Panc1 (cell line): ENCODE measurements at regions not wholly inside any gene's neighbourhood (a gene's known extent, or its start where the extent isn't known, plus 50 kb on each side); places are given as distances from the start of the nearest gene placed in this dataset.

Source experiments
- ATAC-seq: fragments of 200-7000 bp; cut with Tn5 transposase; 2 replicates; pipeline ENCODE4 v1.9.1; 2020; ENCODE audit warnings: mild to moderate bottlenecking, moderate library complexity
- BruUV-seq: library from RNA; stranded (reverse); fragments of 400-500 nt; replicated peaks from 2 replicates; lab custom pipeline; 2021; lab: Mats Ljungman, UMichigan
- CTCF ChIA-PET: fragments of 300-600 bp; sonication (Branson Sonifier 250); formaldehyde crosslinking; loops from one replicate; lab custom pipeline; 2022; ENCODE audit warnings: antibody characterized with exemption; lab: Charles Lee
- POLR2A ChIA-PET: fragments of 300-600 bp; sonication (Branson Sonifier 250); formaldehyde crosslinking; loops from one replicate; lab custom pipeline; 2022; ENCODE audit warnings: antibody characterized with exemption; lab: Charles Lee
- DNase-seq: peaks from one replicate; pipeline ENCODE4 v3.0.0-alpha.2; 2010; ENCODE audit warnings: low read depth, low spot score
- H3K27ac ChIP-seq: 2 replicates; pipeline ENCODE4 v1.5.1; 2011; ENCODE audit warnings: mild to moderate bottlenecking, low read length, inconsistent platforms
- H3K27me3 ChIP-seq: fragments of 200-500 bp; sonication (Bioruptor generic); 2 replicates; pipeline ENCODE4 v1.6.0; 2014; ENCODE audit warnings: low read length, inconsistent platforms; ENCODE audit not compliant: control insufficient read depth, insufficient read depth
- H3K36me3 ChIP-seq: fragments of 200-500 bp; sonication (Bioruptor generic); 2 replicates; pipeline ENCODE4 v1.5.1; 2014; ENCODE audit warnings: inconsistent platforms, mild to moderate bottlenecking, low read length, moderate library complexity; ENCODE audit not compliant: control insufficient read depth, insufficient read depth
- H3K4me1 ChIP-seq: 2 replicates; pipeline ENCODE4 v1.5.1; 2011; ENCODE audit warnings: inconsistent platforms, mild to moderate bottlenecking, low read length, moderate library complexity; ENCODE audit not compliant: control insufficient read depth, insufficient read depth
- H3K4me3 ChIP-seq, 2 experiments: 2 replicates each; pipeline ENCODE4 v1.5.1; 2011 to 2012; ENCODE audit warnings: low read depth in 2 of 2, low read length in 2 of 2, mild to moderate bottlenecking in 2 of 2, inconsistent platforms in 1 of 2, moderate library complexity in 1 of 2
- H3K9me3 ChIP-seq: fragments of 200-500 bp; sonication (Bioruptor generic); 2 replicates; pipeline ENCODE4 v1.5.1; 2014; ENCODE audit warnings: low read depth, mild to moderate bottlenecking, inconsistent platforms, low read length, moderate library complexity; ENCODE audit not compliant: control insufficient read depth, insufficient read depth
- POLR2AphosphoS5 ChIP-seq: IDR thresholded peaks from 2 replicates; pipeline ENCODE4 v1.6.1; 2012; ENCODE audit warnings: mild to moderate bottlenecking, low read depth, low read length, moderate library complexity
- SIN3A ChIP-seq: IDR thresholded peaks from 2 replicates; pipeline ENCODE4 v1.6.1; 2012; ENCODE audit warnings: low read depth, mild to moderate bottlenecking, low read length, moderate library complexity, borderline replicate concordance; ENCODE audit not compliant: insufficient read depth
- TCF7L2 ChIP-seq: IDR thresholded peaks from 2 replicates; pipeline ENCODE4 v1.6.1; 2011; ENCODE audit warnings: mild to moderate bottlenecking, low read depth, low read length, inconsistent platforms
- in situ Hi-C: cut with HindIII; loops from 2 replicates; pipeline ENCODE4 v1.10.0; 2016; ENCODE audit warnings: low sequenced_read_pairs, low pct_unique_long_range_greater_than_20kb
- intact Hi-C: fragments of 100-400 bp; cut with micrococcal nuclease; formaldehyde crosslinking; loops from one replicate; pipeline ENCODE4 v1.10.0; 2022; ENCODE audit not compliant: unreplicated experiment
- TF ChIP-seq, protein P1 (sequence below): fragments of 450-650 bp; IDR thresholded peaks from 2 replicates; pipeline ENCODE4 v1.5.1; 2017; ENCODE audit warnings: mild to moderate bottlenecking
- TF ChIP-seq, protein P2 (sequence below), 2 experiments: IDR thresholded peaks; 2 replicates each; pipeline ENCODE4 v1.6.1; 2011 to 2012; ENCODE audit warnings: low read depth in 2 of 2, control low read depth in 1 of 2, low read length in 1 of 2, mild to moderate bottlenecking in 1 of 2, moderate library complexity in 1 of 2; ENCODE audit not compliant: insufficient read depth in 1 of 2

GRCh38 chr10:85224366-85224940 is 896.1 kb downstream of the CCSER2 start:
- TF ChIP-seq POLR2AphosphoS5 (no peak), SIN3A (no peak)
- TF ChIP-seq, protein P1, sequence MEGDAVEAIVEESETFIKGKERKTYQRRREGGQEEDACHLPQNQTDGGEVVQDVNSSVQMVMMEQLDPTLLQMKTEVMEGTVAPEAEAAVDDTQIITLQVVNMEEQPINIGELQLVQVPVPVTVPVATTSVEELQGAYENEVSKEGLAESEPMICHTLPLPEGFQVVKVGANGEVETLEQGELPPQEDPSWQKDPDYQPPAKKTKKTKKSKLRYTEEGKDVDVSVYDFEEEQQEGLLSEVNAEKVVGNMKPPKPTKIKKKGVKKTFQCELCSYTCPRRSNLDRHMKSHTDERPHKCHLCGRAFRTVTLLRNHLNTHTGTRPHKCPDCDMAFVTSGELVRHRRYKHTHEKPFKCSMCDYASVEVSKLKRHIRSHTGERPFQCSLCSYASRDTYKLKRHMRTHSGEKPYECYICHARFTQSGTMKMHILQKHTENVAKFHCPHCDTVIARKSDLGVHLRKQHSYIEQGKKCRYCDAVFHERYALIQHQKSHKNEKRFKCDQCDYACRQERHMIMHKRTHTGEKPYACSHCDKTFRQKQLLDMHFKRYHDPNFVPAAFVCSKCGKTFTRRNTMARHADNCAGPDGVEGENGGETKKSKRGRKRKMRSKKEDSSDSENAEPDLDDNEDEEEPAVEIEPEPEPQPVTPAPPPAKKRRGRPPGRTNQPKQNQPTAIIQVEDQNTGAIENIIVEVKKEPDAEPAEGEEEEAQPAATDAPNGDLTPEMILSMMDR: no peak
- POLR2A ChIA-PET: no interaction called here
- no peak overlapping the region for H3K27ac ChIP-seq
- H3K4me1 ChIP-seq: no peaks in the 10 kb centered on the region
- in situ Hi-C loops (no loop called here), intact Hi-C loops (no loop called here)
- H3K27me3 ChIP-seq: no peaks in the 10 kb centered on the region
- H3K4me3 ChIP-seq: no peak overlapping the region
- no TSS peak for BruUV-seq
- DNase-seq (no peak), ATAC-seq (no peak)
- no peaks in the 10 kb centered on the region for H3K36me3 ChIP-seq
- no peaks in the 10 kb centered on the region for H3K9me3 ChIP-seq
- CTCF ChIA-PET: no interaction called here

DNA sequence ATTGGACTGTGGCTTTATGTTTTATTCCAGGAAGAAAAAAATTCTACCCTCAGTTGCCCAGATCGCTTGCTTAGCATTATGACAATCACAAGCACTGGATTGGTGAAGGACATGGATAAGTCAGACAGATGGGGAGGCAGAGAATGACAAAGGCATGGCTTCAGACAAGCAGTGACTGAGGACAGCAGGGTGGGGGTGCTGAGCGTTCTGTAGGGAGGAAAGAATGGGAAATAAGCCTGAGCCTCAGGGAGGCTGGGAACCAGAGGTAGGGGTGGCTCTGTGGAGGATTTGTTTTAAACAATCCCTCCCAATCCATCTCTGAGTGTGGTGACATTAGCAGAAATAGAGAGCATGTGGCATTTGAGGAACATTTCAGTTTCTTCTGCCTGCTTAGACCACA is 896.9 kb downstream of the CCSER2 start:
- Histone ChIP-seq H3K4me1 (no peaks in the 10 kb centered on the region), H3K4me3 (no peak overlapping the region), H3K36me3 (no peaks in the 10 kb centered on the region), H3K9me3 (no peaks in the 10 kb centered on the region), H3K27me3 (no peaks in the 10 kb centered on the region), H3K27ac (no peak overlapping the region)
- ChIA-PET CTCF (no interaction called here), POLR2A (no interaction called here)
- no TSS peak for BruUV-seq
- in situ Hi-C loops: no loop called here
- DNase-seq: no peak
- TF ChIP-seq POLR2AphosphoS5 (no peak), TCF7L2 (no peak), SIN3A (no peak)
- TF ChIP-seq, protein P1: no peak
- TF ChIP-seq, protein P2, sequence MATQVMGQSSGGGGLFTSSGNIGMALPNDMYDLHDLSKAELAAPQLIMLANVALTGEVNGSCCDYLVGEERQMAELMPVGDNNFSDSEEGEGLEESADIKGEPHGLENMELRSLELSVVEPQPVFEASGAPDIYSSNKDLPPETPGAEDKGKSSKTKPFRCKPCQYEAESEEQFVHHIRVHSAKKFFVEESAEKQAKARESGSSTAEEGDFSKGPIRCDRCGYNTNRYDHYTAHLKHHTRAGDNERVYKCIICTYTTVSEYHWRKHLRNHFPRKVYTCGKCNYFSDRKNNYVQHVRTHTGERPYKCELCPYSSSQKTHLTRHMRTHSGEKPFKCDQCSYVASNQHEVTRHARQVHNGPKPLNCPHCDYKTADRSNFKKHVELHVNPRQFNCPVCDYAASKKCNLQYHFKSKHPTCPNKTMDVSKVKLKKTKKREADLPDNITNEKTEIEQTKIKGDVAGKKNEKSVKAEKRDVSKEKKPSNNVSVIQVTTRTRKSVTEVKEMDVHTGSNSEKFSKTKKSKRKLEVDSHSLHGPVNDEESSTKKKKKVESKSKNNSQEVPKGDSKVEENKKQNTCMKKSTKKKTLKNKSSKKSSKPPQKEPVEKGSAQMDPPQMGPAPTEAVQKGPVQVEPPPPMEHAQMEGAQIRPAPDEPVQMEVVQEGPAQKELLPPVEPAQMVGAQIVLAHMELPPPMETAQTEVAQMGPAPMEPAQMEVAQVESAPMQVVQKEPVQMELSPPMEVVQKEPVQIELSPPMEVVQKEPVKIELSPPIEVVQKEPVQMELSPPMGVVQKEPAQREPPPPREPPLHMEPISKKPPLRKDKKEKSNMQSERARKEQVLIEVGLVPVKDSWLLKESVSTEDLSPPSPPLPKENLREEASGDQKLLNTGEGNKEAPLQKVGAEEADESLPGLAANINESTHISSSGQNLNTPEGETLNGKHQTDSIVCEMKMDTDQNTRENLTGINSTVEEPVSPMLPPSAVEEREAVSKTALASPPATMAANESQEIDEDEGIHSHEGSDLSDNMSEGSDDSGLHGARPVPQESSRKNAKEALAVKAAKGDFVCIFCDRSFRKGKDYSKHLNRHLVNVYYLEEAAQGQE (IDR thresholded peaks at IDR 0.05; ENCODE audit: insufficient read depth in 1 of 2, low read depth in 2 of 2, low read length in 1 of 2): no peak
- ATAC-seq: no peak
- intact Hi-C loops: no loop called here
